ENCODE measurements at regions not wholly inside any gene's neighbourhood (a gene's known extent, or its start where the extent isn't known, plus 50 kb on each side); places are given as distances from the start of the nearest gene placed in this dataset.

- DNase-seq (ENCODE audit: low read depth in 2 of 2): no peak
These were observed 209.6 kb downstream of the CYP26B1 start for GRCh38 chr2:71938108-71938507.

- no peak for DNase-seq (ENCODE audit: low read depth in 2 of 2)
These were observed 210.3 kb downstream of the CYP26B1 start for GRCh38 chr2:71937396-71937795.

DNA sequence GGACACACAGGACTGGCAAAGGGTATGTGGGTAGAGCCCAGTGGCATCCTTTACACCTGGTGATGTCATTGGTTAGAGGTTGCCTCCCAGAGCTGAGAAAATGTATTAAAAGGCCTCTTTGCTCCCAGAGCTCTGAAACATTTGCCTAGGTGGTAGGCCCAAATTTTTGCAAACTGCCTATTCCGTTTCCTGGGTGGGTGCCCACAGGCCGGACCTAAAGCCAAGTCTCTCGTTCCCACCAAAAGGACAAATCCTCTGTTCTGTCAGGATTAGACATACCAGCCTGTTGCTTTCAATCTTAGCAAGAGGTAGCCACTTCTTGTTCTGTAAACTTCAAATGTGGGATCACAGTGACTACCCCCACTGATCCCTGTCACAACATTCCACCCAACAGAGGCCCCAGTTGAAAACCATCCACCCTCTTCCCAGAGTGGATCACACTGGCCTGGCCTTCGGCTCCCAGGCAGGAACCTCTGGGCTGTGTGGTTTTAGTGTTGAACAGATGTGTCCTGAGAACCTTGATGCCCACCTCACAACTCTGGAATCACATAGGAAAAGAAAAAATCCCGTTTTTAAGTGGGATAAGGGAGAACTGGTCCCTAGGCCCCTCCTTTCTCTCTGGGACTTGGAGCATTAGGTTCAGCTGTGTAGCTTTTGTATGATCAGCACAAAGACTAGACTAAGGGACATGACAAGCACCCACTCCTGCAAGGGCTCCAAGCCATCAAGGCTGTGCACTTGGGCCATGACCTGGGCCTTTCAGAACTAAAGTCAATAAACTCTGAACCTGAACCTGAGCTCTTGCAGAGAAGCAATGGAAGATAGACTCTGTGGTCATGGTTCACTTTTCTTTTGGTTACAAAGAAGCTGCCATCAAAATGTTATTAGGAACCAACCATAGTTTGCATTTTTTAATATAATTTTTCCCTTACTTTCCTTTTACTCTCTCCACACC, 211.3 kb downstream of the CYP26B1 start:
- DNase-seq (ENCODE audit: low read depth in 2 of 2): no peak

- no peak for DNase-seq (ENCODE audit: low read depth in 2 of 2)
These were observed 212.3 kb downstream of the CYP26B1 start for GRCh38 chr2:71935262-71935848.

DNA sequence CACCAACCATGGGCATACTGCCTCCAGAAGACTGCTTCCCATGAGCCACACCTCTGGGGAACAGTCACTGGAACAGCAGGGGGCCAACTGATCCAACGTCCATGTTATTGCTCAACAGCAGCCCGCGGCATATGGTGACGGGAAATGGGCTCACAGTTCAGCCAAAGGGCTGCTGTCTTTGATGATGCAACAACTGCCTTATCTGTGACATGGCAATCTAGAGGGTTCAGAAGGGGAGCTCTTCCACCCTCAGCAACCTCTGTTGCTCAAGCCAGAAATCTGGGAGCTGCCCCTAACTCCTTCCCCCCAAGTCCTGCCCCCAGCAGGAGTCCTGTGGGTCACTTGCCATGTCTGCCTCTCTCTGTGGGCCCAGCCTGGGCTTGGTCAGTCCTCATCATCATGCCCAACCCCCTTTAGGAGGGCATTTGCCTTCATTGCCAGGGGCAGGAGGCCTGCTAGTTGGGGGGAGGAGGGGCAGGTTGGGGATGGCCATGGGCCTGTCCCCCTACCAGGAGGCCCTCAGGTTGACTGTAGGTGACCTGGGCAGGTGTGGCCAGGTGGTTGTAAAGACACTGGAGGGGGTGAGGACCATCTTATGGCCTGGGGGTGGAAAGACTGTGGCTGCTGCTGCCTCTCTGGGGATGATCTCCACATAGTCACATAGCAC, 212.9 kb downstream of the CYP26B1 start:
- DNase-seq (ENCODE audit: low read depth in 2 of 2): no peak

GRCh38 chr2:71934320-71934593, 213.4 kb downstream of the CYP26B1 start:
- DNase-seq (ENCODE audit: low read depth in 2 of 2): no peak

- no peak for DNase-seq (ENCODE audit: low read depth in 2 of 2)
These were observed 214.0 kb downstream of the CYP26B1 start for GRCh38 chr2:71933467-71934319.

GRCh38 chr2:71932780-71933466, 214.7 kb downstream of the CYP26B1 start:
- no peak for DNase-seq (ENCODE audit: low read depth in 2 of 2)

GRCh38 chr2:71932037-71932779, 215.5 kb downstream of the CYP26B1 start:
- DNase-seq (ENCODE audit: low read depth in 2 of 2): no peak

DNA sequence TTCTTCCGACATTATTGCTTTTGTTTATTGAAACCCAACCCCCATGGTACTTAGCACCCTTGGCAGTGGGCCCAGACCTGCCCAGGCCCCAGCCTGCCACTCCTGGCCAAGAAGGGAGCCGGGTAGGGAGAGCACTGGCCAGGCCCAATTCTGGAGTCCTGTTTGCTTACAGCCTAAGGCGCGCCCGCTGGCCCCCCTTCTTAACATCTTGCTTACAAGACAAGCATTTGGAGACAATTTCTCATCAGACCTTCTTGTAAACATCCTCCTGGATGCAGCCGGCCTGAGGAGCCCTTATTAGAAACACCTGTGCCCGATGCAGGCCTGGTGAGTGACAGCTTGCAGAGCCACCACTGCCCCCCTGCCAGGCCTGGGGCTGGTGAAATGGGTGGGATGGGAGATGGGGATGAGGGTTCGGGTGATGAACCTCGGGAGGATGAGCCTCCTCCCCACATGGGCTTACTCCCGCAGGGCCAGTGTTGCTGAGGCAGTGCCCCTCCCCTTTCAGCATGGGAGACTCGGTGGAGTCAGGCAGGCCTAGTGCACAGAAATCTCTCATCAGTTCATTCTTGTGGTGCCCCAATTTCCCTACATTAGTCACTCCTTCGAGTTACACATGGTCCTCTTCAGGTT, 217.5 kb downstream of the CYP26B1 start:
- DNase-seq (ENCODE audit: low read depth in 2 of 2): no peak

GRCh38 chr2:71929482-71929772, 218.2 kb downstream of the CYP26B1 start:
- DNase-seq (ENCODE audit: low read depth in 2 of 2): no peak

GRCh38 chr2:71928734-71929481, 218.8 kb downstream of the CYP26B1 start:
- no peak for DNase-seq (ENCODE audit: low read depth in 2 of 2)

DNA sequence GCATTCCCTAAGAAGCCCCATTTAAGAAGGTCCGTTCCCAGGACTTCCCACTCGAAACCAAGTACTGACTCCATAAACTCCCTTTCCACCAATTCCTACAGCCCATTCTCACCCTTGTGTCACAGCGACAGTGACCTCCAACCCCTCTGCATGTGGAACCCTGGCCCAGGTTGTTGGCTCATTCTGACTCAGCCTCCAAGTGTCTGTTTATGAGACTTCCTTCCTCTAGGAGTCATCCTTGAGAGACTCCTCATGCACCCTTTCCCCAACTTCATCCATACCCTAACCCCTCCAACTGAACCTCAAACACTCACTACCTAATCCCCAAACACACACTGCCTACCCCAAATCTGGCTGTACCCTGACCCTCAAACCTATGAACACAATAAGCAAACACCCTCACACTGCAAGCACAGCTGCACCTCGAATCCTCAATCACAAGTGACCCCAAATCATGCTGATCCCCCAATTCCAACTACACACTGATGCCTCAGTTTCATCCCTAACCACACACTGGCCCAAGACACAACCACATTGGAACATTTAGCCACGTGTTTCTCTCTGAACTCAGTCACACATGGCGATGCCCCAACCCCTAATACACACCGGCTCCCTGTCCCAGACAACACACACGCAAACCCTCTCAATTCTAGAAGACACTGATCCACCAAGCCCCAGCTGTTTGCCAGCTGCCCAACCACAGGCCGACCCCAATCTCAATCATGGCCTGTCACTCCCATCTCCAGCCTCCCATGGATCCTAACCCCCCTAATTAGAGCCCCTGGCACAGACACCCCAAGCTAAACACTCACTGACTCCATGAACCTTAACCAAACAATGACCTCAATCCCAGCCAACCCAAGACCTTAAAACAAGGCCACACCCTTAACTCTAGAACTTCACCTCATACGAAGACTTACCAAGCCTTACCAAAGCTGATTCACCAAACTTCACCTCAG, 219.6 kb downstream of the CYP26B1 start:
- no peak for DNase-seq (ENCODE audit: low read depth in 2 of 2)

GRCh38 chr2:71926876-71927756, 220.5 kb downstream of the CYP26B1 start:
- DNase-seq (ENCODE audit: low read depth in 2 of 2): no peak

DNA sequence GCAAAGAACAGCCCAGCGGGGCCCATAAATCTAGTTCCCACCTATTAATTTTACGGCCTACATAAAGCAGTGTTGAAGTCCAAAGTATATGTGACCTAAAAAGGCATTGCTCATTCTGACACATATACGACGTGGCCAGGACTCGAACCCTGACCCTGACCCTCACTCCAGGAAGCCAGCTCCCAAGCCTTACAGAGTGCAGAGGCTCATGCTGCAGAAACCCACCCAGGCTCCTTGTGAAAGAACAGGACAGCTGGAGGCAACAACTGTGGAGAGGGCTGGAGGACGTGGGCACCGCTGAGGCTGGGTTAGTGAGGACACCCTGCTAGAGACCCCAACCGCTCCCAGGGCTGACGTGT, 221.6 kb downstream of the CYP26B1 start:
- no peak for DNase-seq (ENCODE audit: low read depth in 2 of 2)

- no peak for DNase-seq (ENCODE audit: low read depth in 2 of 2)
These were observed 222.2 kb downstream of the CYP26B1 start for GRCh38 chr2:71925268-71926088.
